ENCODE measurements at regions not wholly inside any gene's neighbourhood (a gene's known extent, or its start where the extent isn't known, plus 50 kb on each side); places are given as distances from the start of the nearest gene placed in this dataset.
A peak's percentile ranks its signal among the peaks of the same experiment; 100 is the strongest.

DNA sequence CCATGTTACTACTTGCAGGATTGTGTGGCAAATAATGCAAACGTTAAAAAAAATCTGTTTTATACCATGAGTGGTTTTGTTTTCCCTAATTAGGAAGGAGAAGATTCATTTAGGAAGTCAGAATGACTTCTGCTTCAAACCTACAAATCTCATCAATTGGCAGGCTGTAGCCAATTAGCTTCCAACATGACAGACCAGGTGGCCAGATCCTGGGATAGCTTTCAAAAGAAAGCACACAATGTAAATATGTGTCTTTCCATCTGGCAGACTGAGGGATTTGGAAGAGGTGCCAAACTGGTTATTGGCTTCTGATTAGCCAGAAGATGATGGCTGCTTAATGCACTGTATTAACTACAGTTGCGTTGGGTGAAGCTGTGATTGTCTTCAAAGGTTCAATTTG, 432.8 kb downstream of the ANKRD50 start:
- no peak for DNase-seq

DNA sequence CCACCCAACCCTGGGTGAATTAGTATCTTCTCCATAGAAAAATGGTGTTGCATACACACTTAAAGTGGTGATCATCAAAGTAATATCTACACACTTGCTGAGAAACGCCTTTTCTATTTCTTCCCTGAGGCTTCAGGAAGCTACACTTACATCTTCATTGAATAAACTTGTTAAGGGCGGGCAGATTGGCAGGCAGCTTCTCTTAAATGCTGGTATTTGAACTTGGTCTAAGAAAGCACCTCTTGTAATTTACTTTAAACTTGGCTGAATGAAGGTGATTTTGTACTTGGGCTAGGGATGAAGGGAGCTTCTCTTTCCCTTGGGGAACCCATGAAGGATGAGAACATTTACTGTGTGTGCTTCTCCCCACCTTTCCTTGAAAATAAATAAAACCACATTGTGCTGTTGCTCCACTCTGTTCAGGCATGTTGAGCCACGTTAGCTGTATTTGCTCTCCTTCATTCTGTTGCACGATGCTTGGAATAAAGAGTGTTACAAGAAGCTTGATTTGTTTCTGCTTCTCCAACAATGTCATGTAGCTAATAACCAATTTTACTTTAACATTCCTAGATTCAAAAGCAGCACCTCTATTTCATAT, 430.1 kb downstream of the ANKRD50 start:
- no peak for DNase-seq

DNA sequence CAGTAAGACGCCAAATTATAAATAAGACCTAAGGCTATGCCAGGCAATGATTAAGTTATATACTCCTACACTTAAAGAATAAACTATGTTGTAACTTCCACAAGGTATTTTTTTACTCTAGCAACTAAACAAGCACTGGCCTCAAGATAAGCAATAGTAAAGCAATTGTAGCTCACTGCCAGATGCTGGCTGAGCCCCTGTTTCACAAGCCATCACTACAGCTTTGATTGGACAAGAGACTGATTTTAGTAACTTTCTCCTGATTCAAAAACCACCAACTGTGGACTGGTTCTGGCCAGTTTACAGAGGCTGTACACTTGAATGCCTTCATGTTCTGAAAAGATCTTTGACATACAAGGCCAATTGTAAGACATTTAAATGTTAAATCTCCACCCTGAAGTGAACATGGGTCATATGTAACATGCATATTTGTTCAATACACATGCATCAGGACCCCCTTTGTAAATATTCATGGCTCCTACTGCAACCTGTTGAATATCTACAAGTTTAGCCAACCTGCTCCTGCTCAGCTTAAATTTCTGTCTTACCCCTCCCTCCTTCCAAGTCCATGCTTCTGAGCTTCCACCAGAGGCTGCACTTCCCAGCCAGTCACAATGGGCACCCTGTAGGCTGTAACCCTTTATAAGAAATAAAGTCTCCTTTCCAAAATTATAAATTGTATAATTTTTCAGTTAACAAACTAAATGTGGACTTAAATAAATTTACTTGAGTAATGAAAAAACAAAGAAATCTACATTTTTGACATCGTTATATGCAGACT, 423.6 kb downstream of the ANKRD50 start:
- DNase-seq, result no peak

DNA sequence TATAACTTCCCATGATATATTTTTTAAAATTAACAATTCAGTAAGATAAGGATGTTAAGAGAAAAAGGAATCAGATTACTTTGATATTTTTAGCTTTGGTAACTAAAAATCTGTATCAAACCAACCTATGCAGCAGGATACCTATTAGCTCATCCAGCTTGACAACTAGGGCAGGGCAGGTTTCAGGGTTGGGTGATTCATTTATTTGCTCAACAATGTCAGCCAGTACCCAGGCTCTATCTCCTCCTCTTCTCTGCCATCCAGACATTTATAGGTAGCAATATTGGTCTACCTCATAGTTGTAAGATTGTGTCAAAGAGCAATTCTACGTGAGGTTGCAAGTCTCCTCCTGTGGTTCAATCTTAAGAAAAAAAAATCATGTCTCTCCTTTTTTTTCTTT, 421.9 kb downstream of the ANKRD50 start:
- DNase-seq, result no peak

DNA sequence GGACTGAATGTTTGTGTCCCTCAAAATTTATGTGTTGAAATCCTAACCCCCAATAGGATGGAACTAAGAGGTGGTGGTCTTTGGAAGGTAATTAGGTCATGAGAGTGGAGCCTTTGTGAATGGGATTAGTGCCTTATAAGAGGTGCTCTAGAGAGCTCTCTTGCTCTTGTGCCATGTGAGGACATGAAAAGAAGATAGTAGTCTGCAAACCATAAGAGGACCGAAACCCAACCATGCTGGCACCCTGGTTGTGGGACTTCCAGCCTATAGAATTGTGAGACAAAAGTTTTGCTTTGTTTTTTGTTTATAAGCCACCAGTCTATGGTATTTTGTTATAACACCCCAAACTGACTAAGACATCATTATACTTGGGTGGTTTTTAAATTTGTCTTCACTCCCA, 417.1 kb downstream of the ANKRD50 start:
- no peak for DNase-seq

DNA sequence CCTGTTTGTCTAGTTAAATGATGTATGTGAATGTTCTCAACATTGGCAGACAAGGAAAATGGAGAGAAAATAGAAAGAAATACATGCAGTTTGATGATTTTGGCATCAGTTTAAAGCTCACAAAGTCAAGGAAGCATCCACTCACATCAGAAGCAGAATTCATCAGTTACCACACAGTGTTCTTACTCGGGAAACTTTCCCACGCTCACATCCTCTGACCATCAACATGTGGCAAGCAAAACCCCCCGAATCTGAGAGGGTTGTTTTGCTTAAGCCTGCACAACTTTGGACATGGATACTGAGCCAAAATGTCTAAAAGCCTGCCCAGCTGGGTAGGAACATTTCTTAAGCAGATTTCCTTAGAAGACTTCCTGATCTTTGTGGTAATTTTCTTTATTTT, 407.6 kb downstream of the ANKRD50 start:
- DNase-seq, result no peak

DNA sequence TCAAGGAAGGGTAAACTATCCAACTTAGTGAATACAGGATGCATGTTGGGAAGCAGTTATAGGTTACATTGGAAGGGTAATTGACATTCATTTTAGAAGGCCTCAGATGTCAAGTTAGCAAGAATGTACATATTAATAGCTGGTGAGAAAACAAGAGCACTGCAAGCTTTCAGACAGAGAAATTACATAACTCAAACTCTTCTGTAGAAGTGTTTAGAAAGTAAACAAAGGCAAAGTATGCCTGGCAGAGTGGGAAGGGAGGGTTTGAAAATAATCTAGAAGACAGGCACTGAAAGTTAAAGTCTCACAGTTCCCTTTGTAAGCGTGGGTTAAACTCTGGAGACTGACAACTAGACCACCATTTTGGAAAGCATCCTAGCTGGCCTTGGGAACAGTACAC, 406.2 kb downstream of the ANKRD50 start:
- no peak for DNase-seq

DNA sequence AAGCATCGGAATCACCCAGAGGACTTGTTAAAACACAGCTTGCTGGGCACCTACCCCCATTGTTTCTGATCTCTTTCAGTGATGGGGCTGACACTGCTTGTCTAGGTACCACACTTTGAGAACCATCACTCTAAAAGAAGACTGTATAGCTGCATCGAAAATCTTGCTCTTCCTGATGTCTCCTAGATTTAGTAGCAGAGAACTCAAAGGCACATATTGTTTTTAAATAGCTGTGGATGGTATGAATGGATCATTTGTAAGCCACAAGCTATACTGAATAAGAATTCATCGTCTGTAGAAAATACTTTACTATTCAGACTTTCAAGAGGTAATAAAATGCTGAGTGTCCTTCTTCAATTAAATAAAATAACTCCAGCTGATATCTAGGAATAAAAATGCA, 405.4 kb downstream of the ANKRD50 start:
- no peak for DNase-seq

DNA sequence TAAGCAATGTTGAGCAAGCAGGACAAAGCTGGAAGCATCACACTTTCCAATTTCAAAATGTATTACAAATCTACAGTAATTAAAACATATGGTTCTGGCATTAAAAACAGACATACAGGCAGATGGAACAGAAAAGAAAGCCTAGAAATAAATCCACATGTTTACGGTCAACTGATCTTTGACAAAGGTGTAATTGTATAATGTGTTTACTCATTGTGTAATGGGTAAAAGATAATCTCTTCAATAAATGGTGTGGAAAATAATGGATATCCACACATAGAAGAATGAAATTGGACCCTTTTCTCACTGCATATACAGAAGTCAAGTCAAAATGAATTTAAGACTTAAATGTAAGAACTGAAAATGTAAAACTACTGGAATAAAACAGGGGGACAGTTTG, 394.2 kb downstream of the ANKRD50 start:
- DNase-seq, result no peak

DNA sequence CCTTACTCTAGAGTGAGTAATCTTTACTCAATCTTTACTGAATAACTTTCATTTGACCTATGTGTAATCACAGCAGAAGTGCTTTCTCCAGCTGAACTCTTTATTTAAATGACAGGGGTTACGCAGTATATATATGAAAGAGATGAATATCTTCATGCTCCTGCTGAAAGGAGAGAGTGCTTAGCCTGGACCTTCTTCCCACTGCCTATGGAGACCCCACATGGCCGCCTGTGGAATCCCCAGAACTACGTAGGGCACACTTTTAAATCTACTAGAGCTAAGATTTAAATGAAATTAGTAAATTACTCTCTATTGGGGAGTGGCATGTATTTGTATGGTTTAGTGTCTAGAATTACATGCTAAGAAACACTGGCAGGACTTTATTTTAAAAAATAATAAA, 391.2 kb downstream of the ANKRD50 start:
- DNase-seq, result no peak

DNA sequence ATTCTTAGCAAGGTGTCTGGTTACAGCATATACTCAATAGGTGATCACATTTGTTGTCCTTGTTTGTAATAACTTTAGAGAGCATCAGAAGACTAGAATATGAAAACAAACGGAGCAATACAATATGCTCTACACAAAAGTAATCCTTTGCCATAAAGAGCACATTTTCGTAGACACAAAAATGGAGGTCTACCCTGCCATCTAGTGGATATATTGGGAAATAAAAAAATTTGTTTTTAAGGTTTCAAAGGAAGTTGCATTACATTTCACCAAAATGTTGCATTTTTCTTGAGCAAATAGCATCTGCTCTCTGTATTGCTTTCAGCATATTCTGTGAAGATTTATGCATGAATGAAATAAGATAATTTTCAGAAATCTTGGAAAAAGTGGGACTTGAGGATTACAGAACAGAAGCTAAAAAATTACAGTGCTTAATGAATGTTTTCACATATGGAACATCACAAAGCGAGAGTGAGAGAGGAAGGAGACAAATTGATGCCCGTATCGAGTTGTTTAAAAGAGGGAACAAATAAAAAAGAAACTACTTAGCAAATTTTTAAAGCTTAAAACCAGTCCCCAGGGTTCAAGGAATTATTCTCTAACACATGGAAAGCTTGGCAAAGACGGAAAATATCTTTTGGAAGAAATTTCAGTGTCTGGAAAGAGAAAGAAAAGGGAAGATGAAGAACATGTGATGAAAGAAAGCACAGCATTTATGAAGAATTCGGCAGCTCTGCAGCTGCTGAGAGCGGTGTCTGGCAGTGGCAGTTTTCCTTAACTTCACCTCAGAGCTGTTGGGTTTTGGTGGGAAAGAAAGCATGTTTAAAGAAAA, 390.1 kb downstream of the ANKRD50 start:
- DNase-seq, result peak in 1 of 2 donors; percentile 23

DNA sequence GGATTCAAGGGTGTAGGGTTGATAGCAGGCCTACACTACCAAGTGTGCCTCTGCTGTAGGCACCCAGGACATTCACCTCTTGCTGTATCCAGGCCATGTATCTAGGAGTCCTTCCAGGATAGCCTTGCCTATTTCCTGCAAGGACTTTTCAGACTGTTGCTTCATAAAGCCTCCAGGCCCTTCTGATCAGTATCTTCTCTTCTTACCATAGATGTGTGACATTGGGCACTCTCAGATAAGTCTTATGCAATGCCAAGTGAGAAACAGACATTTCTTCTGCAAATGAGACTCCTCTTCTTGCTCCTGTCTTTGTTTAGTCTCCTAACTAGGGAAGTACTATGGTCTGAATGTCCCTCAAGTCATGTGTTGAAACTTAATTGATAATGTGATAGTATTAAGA, 386.8 kb downstream of the ANKRD50 start:
- DNase-seq, result no peak

DNA sequence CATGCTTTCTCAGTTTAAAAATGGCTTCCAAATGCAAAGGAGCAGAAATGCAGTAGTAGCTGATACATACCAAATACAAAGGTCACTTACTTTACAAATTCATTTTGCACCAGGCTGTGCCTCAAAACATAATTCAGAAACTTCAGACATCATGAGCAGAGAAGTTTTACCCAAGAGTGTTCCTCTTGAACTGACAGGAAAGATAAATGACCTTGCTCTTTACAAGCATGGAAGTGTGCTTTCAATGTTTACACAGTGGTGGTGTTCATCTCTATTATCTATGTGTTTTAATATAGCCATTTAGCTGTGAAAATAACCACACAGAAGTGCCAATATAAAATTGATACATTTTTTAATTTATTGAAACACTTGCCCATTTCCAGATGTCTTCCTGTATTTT, 383.4 kb downstream of the ANKRD50 start:
- DNase-seq, result no peak

DNA sequence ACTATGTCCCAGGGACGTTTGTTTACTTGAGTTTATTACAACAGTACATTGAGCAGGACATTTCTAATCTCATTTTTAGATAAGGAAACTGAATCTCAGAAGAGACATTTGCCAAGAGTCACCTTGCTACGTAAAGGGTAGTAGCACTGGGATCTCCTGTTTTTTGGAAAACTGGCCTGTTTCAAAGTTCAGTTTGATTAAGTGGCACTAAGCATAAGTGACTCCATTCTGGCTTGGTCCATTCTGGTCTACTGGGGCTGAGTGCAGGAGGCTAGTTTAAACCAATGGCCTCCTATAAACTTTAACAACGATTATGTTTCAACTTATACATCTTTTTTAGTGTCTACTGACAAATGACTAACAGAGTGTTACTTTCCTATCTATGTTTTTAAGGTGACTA, 382.5 kb downstream of the ANKRD50 start:
- no peak for DNase-seq

DNA sequence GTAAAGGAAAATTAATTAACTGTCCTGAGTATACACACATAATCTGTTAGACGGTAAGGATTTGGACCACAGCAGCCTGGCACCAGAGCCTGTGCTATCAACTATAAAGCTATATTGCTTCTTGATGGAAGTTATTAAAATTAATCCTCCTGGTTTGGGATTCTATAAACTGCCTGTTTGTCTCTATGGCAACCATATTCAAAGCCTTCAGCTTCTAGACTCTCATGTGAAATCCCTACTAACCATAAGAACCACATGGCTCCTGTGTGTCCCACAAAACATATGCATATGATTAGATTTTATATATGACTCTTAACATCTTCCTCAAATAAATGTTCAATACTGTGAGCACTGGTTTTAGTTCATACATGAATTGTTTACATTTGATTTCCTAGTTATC, 380.8 kb downstream of the ANKRD50 start:
- DNase-seq, result no peak

DNA sequence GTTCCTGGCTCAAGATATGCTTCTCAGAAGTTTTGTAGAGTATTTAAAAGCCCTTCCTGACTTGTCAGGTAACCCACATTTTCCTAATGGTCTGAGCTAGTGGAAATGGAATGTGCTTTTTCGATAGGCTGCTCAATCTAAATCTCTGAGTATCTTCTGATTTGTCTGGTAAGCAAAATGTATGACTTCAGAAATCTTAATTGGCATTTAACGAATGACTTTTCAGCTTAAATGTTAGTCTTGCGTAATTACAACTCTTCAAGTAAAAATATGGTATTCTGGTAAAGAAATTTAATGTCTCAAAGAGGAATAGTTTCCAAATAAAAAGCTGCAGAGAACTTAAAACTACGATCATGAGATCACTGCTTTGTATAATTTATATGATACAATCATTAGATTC, 379.1 kb downstream of the ANKRD50 start:
- DNase-seq, result no peak

DNA sequence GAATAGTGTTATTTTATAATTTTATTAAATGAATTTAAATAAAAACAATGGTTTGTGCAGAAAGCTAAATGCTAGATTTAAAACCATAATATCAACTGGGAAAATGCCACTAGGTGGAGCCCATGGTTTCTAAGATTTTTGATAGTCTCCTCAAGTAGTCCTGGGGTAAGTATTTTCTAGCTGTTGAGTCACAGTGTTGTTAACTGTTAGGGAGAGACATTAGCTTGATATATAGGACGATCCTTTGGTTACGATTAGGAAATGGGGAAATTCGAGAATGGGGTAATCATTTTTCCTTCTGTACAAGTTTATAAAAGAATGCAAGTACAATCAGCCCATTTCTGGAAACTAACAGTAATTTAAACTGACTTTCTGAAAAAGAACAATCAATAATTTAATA, 378.4 kb downstream of the ANKRD50 start:
- peak in 1 of 2 donors; percentile 5 for DNase-seq

DNA sequence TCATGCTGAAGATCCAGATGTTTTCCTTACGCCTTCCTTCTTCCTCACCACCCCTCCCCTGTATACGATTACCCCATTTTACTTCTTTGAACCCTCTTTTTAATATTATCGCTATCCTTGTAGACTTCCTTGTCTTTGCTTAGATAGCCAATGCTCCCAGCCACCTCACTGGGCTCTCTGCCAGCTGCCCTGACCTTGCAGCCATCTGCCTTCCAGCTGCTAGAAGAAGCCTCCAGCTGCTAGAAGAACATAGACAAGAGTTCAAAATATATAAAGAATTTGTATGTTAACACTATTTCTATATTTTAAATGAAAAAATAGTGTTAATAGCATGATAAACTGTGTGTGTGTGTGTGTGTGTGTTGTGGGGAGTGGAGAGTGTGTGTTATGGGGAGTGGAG, 374.7 kb downstream of the ANKRD50 start:
- no peak for DNase-seq

DNA sequence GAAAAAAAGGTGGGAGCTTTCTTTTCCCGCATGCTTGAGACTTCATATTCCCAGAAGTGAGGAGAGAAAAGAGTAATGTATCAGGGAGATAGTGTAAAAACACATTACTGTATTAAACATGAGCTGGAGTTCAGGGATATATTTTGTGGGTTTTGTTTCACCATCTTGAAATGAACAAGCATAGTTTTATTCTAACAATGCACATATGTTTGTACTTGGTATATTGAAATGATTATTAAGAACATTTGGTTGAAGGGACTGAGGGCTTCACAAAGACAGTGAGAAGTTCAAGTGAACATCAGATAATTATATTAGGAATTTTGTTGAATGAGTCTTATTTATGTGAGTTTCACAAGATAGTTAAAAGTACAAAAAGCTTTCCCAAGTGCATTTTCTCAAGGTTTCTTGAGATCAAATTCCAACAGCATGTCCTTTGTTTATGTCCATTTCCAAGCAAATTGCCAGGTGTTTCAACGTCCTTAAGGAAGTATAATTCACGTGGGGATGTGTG, 368.8 kb downstream of the ANKRD50 start:
- no peak for DNase-seq

DNA sequence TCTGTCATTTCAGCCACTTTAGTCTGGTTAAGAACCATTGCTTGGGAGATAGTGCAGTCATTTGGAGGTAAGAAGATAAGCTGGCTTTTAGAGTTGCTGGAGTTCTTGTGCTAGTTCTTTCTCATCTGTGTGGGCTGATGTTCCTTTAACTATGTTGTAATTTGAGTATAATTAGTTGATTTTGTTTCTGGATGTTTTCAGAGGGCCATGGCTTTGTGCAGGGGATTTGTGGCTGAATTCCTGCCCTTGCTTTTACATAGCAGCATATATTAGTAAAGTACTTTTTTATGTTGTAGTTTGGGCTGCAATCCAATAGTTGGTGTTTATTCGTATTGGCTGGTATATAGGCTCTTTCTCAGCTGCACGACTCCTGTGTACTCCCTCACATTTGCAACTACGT, 339.6 kb downstream of the ANKRD50 start:
- DNase-seq, result no peak

DNA sequence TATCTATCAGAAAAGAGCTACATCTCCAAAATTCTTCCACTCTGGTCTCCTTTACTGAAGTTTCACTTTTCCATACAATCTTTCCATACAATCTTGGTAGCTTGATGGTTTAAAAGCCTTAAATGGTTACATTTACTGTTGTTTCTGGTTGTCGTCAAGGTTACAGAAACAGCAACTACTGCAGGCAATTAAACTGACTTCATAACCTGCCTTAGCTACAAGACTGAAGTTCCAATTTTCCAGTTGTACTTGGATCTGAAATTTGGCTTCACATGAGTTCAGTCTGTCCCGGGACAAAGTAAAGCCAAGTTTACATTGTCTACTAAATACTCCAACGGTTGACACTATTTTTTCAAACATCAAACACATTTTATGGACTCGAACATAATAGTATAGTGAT, 326.4 kb downstream of the ANKRD50 start:
- no peak for DNase-seq

DNA sequence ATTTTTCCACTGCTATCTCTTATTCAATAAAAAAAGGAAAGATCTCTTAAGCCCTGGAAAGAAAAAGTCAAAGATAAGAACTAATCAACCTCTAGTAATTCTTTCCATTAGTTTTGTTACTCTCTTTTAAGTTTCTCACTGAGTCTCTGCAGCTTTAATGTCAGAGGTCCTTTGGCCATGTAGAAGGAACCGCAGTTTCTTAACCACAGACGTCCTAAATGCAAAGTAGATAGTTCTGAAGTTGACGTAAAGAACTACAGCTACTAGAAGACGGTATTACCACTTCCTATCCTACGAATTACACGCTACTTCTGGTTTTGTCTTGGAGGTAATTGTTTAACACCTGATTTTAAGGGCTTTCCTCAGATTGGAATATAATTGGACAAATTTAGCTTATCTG, 325.9 kb downstream of the ANKRD50 start:
- DNase-seq, result no peak

DNA sequence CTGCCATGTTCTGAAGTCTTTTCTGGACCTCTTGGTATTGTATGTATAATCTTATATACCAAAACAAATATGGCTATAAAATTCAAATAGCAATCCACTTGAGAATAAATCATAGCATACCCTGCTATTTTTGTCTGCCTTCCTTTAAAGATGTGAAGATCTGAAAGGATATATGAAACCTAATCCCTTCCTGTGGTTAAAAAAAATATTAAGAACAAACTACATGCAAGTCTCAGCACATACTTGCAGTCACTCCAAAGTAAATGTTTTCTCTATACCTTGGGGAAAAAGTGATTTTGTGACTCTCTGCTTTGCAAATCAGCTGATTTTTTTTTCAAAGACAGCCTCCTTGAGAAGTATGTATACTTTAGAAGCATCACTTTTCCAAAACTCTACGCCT, 322.9 kb downstream of the ANKRD50 start:
- DNase-seq, result no peak

DNA sequence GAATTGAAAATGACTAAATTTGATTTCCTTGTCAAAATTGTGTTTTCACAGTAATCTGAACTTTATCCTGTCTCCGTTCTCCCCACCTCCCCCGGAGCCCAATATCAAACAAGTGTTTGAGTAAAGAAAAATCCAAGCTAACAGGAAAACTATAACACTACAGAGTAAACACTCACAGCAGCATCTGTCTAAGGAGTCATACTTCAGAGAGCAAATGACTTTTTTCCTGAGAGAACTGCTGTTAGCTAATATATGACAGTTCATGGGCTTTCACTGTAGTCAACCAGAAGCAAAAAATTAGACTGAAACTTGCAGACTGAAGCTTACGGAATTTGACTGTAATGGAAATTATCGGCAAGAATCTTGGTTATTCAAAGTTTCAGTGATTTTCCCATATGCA, 321.7 kb downstream of the ANKRD50 start:
- no peak for DNase-seq
